Esophagus muscularis mucosa (tissue), 4 donors: ENCODE measurements at regions not wholly inside any gene's neighbourhood (a gene's known extent, or its start where the extent isn't known, plus 50 kb on each side); places are given as distances from the start of the nearest gene placed in this dataset.

Experiments used
- DNase-seq: peaks from one replicate; pipeline ENCODE4 v3.0.0-alpha.2; 2017; ENCODE audit errors: extremely low spot score
- H3K27ac ChIP-seq, 4 donors: fragments of 200-600 bp; sonication (generic); replicated peaks in 1 of 4; 1 replicate in 3 of 4; 2 replicates in 1 of 4; pipeline ENCODE4 v1.5.1; 2016 to 2019; ENCODE audit warnings: mild to moderate bottlenecking in 1 of 4
- H3K27me3 ChIP-seq, 4 donors: fragments of 200-600 bp; sonication (generic); one replicate each; pipeline versions ENCODE4 v1.5.1 to v1.6.0; 2016 to 2019
- H3K36me3 ChIP-seq, 4 donors: fragments of 200-600 bp; sonication (generic); one replicate each; pipeline ENCODE4 v1.5.1; 2016 to 2019
- H3K4me1 ChIP-seq, 4 donors: fragments of 200-600 bp; sonication (generic); one replicate each; pipeline ENCODE4 v1.5.1; 2016 to 2019
- H3K4me3 ChIP-seq, 4 donors: fragments of 200-600 bp; sonication (generic); 1 replicate in 2 of 4; 2 replicates in 2 of 4; pipeline ENCODE4 v1.5.1; 2016 to 2019; ENCODE audit warnings: mild to moderate bottlenecking in 4 of 4, moderate library complexity in 1 of 4
- H3K9me3 ChIP-seq, 4 donors: fragments of 200-600 bp; sonication (generic); 1 replicate in 3 of 4; 2 replicates in 1 of 4; pipeline ENCODE4 v1.5.1; 2016 to 2019
- EP300 ChIP-seq: sonication (generic); formaldehyde crosslinking; IDR thresholded peaks from one replicate; pipeline ENCODE4 v1.6.1; 2017; ENCODE audit warnings: antibody characterized with exemption
- POLR2A ChIP-seq: fragments of 450-650 bp; IDR thresholded peaks from one replicate; pipeline ENCODE4 v1.6.1; 2017; ENCODE audit warnings: antibody characterized with exemption, moderate library complexity, mild to moderate bottlenecking, low read depth
- POLR2AphosphoS5 ChIP-seq, 2 donors: sonication (generic); formaldehyde crosslinking; IDR thresholded peaks; one replicate each; pipeline ENCODE4 v1.6.1; 2017; ENCODE audit warnings: antibody characterized with exemption in 2 of 2
- WGBS: methylation state at CpG from one replicate; pipeline ENCODE4 v1.1.5; 2018; 5-methylcytosine and 5-hydroxymethylcytosine counted together
- intact Hi-C: fragments of 100-400 bp; cut with DNase I; formaldehyde crosslinking; loops from one replicate; pipeline ENCODE4 v1.15.1; 2023
- TF ChIP-seq, protein P1 (sequence below), 3 experiments: fragments of 200-600 bp in 2 of 3; fragments of 450-650 bp in 1 of 3; sonication (generic) in 2 of 3; IDR thresholded peaks; one replicate each; pipeline ENCODE4 v1.5.1; 2017 to 2019; ENCODE audit warnings: antibody characterized with exemption in 3 of 3, mild to moderate bottlenecking in 2 of 3, moderate library complexity in 1 of 3

DNA sequence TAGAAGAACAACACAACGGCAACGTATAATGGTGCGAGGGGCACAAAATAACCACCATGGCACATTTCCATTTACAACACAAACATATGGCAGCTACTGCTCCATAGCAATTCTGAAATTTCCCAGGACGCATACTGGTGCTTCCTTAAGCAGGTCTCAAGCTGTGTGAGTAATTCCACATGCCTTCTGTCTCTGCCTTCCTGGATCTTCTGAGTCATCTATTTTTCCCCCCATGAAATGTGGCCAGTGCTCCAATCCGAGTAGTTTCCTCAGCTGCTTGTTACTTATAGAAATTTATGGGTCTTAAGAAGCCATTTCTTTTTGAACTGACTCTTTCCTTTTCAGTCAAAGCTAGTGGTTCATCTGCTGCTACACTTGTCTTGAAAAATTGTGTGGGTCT is 256.6 kb upstream of the KLF6 start:
- DNase-seq = no peak
- Histone ChIP-seq H3K4me3 (no peak overlapping the region), H3K4me1 (peaks cover 0 to 9% (median under 1%) of the 10 kb centered on the region in 4 donors), H3K9me3 (peaks cover 0 to 20% (median 10%) of the 10 kb centered on the region in 4 donors), H3K27me3 (no peaks in the 10 kb centered on the region), H3K36me3 (no peaks in the 10 kb centered on the region), H3K27ac (no peak overlapping the region)
- TF ChIP-seq EP300 (no peak), POLR2A (no peak), POLR2AphosphoS5 (IDR thresholded peaks at IDR 0.05) (no peak)
- TF ChIP-seq, protein P1, sequence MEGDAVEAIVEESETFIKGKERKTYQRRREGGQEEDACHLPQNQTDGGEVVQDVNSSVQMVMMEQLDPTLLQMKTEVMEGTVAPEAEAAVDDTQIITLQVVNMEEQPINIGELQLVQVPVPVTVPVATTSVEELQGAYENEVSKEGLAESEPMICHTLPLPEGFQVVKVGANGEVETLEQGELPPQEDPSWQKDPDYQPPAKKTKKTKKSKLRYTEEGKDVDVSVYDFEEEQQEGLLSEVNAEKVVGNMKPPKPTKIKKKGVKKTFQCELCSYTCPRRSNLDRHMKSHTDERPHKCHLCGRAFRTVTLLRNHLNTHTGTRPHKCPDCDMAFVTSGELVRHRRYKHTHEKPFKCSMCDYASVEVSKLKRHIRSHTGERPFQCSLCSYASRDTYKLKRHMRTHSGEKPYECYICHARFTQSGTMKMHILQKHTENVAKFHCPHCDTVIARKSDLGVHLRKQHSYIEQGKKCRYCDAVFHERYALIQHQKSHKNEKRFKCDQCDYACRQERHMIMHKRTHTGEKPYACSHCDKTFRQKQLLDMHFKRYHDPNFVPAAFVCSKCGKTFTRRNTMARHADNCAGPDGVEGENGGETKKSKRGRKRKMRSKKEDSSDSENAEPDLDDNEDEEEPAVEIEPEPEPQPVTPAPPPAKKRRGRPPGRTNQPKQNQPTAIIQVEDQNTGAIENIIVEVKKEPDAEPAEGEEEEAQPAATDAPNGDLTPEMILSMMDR (IDR thresholded peaks at IDR 0.05) = no peak
- intact Hi-C loops = no loop called here
- WGBS = 94% methylated on average over 5 of the region's 5 CpGs

GRCh38 chr10:4038000-4038399 is 253.0 kb upstream of the KLF6 start:
- no peak for DNase-seq
- H3K4me1 ChIP-seq = peaks cover 0 to 17% (median 10%) of the 10 kb centered on the region in 4 donors
- H3K27me3 ChIP-seq = no peaks in the 10 kb centered on the region
- intact Hi-C loops = no loop called here
- no peaks in the 10 kb centered on the region for H3K36me3 ChIP-seq
- no peak overlapping the region for H3K4me3 ChIP-seq
- TF ChIP-seq, protein P1 (IDR thresholded peaks at IDR 0.05) = no peak
- no peak for TF ChIP-seq EP300
- no peak for TF ChIP-seq POLR2AphosphoS5 (IDR thresholded peaks at IDR 0.05)
- no peak for TF ChIP-seq POLR2A
- 97% methylated on average over 4 of the region's 4 CpGs for WGBS
- no peak overlapping the region for H3K27ac ChIP-seq
- peaks cover 0 to 19% (median 10%) of the 10 kb centered on the region in 4 donors for H3K9me3 ChIP-seq

DNA sequence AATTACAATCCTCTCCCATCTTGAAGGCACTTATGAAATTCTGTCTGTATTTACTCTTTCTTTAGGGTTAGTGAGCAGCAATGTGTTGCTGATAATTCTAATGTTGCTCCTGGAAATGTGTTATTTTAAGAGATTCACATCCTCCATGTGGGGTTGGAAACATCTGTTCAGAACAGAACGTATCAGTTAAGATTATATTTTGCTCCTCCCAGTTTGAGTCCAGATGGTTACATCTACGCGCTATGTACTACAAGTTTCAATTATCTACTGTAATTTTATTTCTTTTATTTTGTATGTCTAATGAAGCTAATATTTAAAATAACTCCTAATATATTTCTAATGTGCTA is 250.6 kb upstream of the KLF6 start:
- WGBS = 87% methylated on average over 3 of the region's 3 CpGs
- Histone ChIP-seq H3K27me3 (no peaks in the 10 kb centered on the region), H3K9me3 (no peaks in the 10 kb centered on the region), H3K4me1 (peaks cover 0 to 17% (median 10%) of the 10 kb centered on the region in 4 donors), H3K27ac (peak overlapping the region; percentile 34 to 73 (median 68)), H3K36me3 (no peaks in the 10 kb centered on the region), H3K4me3 (peak overlapping the region in 1 of 4 donors; percentile 46)
- no peak for DNase-seq
- no peak for TF ChIP-seq POLR2A
- intact Hi-C loops = no loop called here

- Histone ChIP-seq H3K27me3 (no peaks in the 10 kb centered on the region), H3K4me3 (peak overlapping the region; percentile 23 to 46 (median 42)), H3K9me3 (no peaks in the 10 kb centered on the region), H3K36me3 (no peaks in the 10 kb centered on the region), H3K4me1 (peaks cover 0 to 17% (median 10%) of the 10 kb centered on the region in 4 donors), H3K27ac (peak overlapping the region; percentile 34 to 73 (median 68))
- intact Hi-C loops = no loop called here
- DNase-seq = no peak
- TF ChIP-seq EP300 (no peak), POLR2AphosphoS5 (IDR thresholded peaks at IDR 0.05) (peak; percentile 32 to 41)
- WGBS = 26% methylated on average over 15 of the region's 15 CpGs
Measured at GRCh38 chr10:4034907-4035598, 250.0 kb upstream of the KLF6 start.

DNA sequence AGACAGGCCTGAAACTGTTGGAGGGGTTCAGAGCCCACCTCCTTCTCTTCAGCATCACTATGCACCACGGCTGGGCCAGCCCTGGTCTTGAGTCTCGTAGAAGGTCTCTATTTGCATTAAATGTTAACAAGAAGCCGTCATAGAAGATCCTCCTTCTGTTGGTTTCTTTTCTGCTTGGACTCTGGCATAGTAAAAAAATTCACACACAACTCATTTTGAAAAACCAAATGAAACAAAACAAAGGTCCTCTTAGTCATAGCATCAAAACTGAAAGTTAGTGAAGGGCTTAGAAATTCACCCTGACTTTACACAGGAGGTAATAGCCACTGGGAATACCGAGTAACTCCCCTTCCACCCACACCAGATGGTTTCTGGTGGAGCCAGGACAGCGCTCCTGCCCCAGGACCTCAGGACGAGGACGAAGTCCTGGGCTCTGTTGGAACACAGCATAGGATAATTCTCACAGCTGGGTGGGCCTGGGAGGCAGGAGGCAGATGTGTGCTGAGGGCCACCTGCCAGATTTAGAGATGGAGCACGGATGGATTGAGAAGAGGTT is 248.4 kb upstream of the KLF6 start:
- 87% methylated on average over 8 of the region's 8 CpGs for WGBS
- DNase-seq = no peak
- H3K27ac ChIP-seq = no peak overlapping the region
- no peaks in the 10 kb centered on the region for H3K27me3 ChIP-seq
- H3K4me3 ChIP-seq = no peak overlapping the region
- H3K4me1 ChIP-seq = peaks cover 0 to 17% (median 10%) of the 10 kb centered on the region in 4 donors
- no peaks in the 10 kb centered on the region for H3K36me3 ChIP-seq
- H3K9me3 ChIP-seq = no peaks in the 10 kb centered on the region
- TF ChIP-seq POLR2AphosphoS5 (IDR thresholded peaks at IDR 0.05) = no peak
- TF ChIP-seq EP300 = no peak
- TF ChIP-seq, protein P1 (IDR thresholded peaks at IDR 0.05) = no peak
- TF ChIP-seq POLR2A = no peak
- intact Hi-C loops = no loop called here
